GM12878 (cell line): ENCODE measurements at regions not wholly inside any gene's neighbourhood (a gene's known extent, or its start where the extent isn't known, plus 50 kb on each side); places are given as distances from the start of the nearest gene placed in this dataset.

Source experiments
- ATAC-seq: fragments of 200-7000 bp; cut with Tn5 transposase; 3 replicates; pipeline ENCODE4 v1.9.1; 2020; ENCODE audit warnings: mild to moderate bottlenecking, moderate library complexity
- BruUV-seq: library from RNA; stranded (reverse); fragments of 400-500 nt; replicated peaks from 2 replicates; lab custom pipeline; 2021; lab: Mats Ljungman, UMichigan
- CTCF ChIA-PET: fragments of 300-600 bp; sonication (Branson Sonifier 250); formaldehyde crosslinking; extraction: SDS; loops from one replicate; lab custom pipeline; 2021; ENCODE audit warnings: inconsistent platforms; lab: Yijun Ruan, JAX
- POLR2A ChIA-PET: fragments of 350-600 bp; formaldehyde crosslinking; extraction: SDS; loops from one replicate; lab custom pipeline; 2021; ENCODE audit warnings: inconsistent platforms; lab: Charles Lee
- RAD21 ChIA-PET: fragments of 300-600 bp; sonication (Branson Sonifier 250); formaldehyde crosslinking; loops from one replicate; lab custom pipeline; 2023; ENCODE audit warnings: antibody characterized with exemption; ENCODE audit not compliant: unreplicated experiment; lab: Charles Lee
- SMC1A ChIA-PET: fragments of 300-600 bp; sonication (Branson Sonifier 250); formaldehyde crosslinking; loops from one replicate; lab custom pipeline; 2023; ENCODE audit not compliant: unreplicated experiment, uncharacterized antibody; lab: Charles Lee
- DNase-seq: peaks from one replicate; pipeline ENCODE4 v3.0.0-alpha.2; 2011; ENCODE audit warnings: low read depth, low spot score
- FAIRE-seq: peaks from 3 replicates; lab custom pipeline; 2011; peaks lifted over from hg19 to GRCh38; lab: Jason Lieb, UNC
- H2AFZ ChIP-seq: 2 replicates; pipeline ENCODE4 v1.6.0; 2011; ENCODE audit warnings: low read depth, low read length, control low read depth; ENCODE audit not compliant: control insufficient read depth
- H3K27ac ChIP-seq: 2 replicates; pipeline ENCODE4 v1.5.1; 2011; ENCODE audit warnings: control low read depth; ENCODE audit not compliant: control insufficient read depth, insufficient read depth
- H3K27me3 ChIP-seq, 2 experiments: replicated peaks in 1 of 2; 2 replicates each; pipeline versions ENCODE4 v1.6.0 to v1.6.1; 2011; ENCODE audit warnings: low read length in 1 of 2; ENCODE audit not compliant: control insufficient read depth in 2 of 2, insufficient read depth in 2 of 2
- H3K36me3 ChIP-seq, 2 experiments: 2 replicates each; pipeline ENCODE4 v1.5.1; 2011; ENCODE audit warnings: low read length in 1 of 2; ENCODE audit not compliant: control insufficient read depth in 2 of 2, insufficient read depth in 2 of 2
- H3K4me1 ChIP-seq: 2 replicates; pipeline ENCODE4 v1.6.1; 2011; ENCODE audit warnings: mild to moderate bottlenecking, low read length, moderate library complexity, mixed read lengths; ENCODE audit not compliant: control insufficient read depth, insufficient read depth
- H3K4me2 ChIP-seq: 2 replicates; pipeline ENCODE4 v1.6.0; 2011; ENCODE audit warnings: control low read depth; ENCODE audit not compliant: control insufficient read depth, insufficient read depth
- H3K4me3 ChIP-seq: fragments of 200-600 bp; sonication (generic); 2 replicates; pipeline ENCODE4 v1.5.1; 2016
- H3K79me2 ChIP-seq: 2 replicates; pipeline ENCODE4 v1.6.0; 2011; ENCODE audit warnings: low read length; ENCODE audit not compliant: control insufficient read depth, insufficient read depth
- H3K9ac ChIP-seq: 2 replicates; pipeline ENCODE4 v1.8.0; 2011; ENCODE audit warnings: low read length, control low read depth, mixed read lengths; ENCODE audit not compliant: control insufficient read depth, insufficient read depth
- H3K9me3 ChIP-seq: replicated peaks from 3 replicates; pipeline ENCODE4 v1.5.1; 2011; ENCODE audit warnings: mild to moderate bottlenecking, low read length; ENCODE audit not compliant: control insufficient read depth, insufficient read depth
- H4K20me1 ChIP-seq: 2 replicates; pipeline ENCODE4 v1.6.0; 2011; ENCODE audit not compliant: control insufficient read depth, insufficient read depth
- CEBPB ChIP-seq, 2 experiments: fragments of 150-350 bp in 1 of 2; IDR thresholded peaks; 2 replicates each; pipeline ENCODE4 v1.6.1; 2012 to 2014; ENCODE audit warnings: low read depth in 2 of 2, low read length in 2 of 2, borderline replicate concordance in 1 of 2, inconsistent platforms in 1 of 2
- CREB1 ChIP-seq: IDR thresholded peaks from 2 replicates; pipeline ENCODE4 v1.6.1; 2012; ENCODE audit warnings: low read depth, mild to moderate bottlenecking, inconsistent platforms
- FOS ChIP-seq: IDR thresholded peaks from 3 replicates; pipeline ENCODE4 v1.6.1; 2011; ENCODE audit warnings: borderline replicate concordance; ENCODE audit not compliant: insufficient read length; ENCODE audit errors: extremely low read depth
- MYB ChIP-seq: fragments of 150-350 bp; IDR thresholded peaks from 2 replicates; pipeline ENCODE4 v1.6.1; 2014; ENCODE audit warnings: mild to moderate bottlenecking, low read depth, low read length, borderline replicate concordance
- NFYA ChIP-seq: IDR thresholded peaks from 2 replicates; pipeline ENCODE4 v1.6.1; 2011; ENCODE audit warnings: low read depth, mild to moderate bottlenecking, low read length, improper control_type of control experiment, borderline replicate concordance
- NR2C2 ChIP-seq: IDR thresholded peaks from 2 replicates; pipeline ENCODE4 v1.6.1; 2011; ENCODE audit warnings: borderline replicate concordance, low read depth; ENCODE audit not compliant: control insufficient read depth, insufficient read length
- RELA ChIP-seq: fragments of 450-650 bp; IDR thresholded peaks from 2 replicates; pipeline ENCODE4 v1.8.0; 2014; ENCODE audit warnings: borderline replicate concordance; ENCODE audit not compliant: partially characterized antibody
- SIX5 ChIP-seq: IDR thresholded peaks from 2 replicates; pipeline ENCODE4 v1.6.1; 2011; ENCODE audit warnings: mild to moderate bottlenecking, low read depth, low read length, moderate library complexity; ENCODE audit not compliant: severe bottlenecking
- SMC3 ChIP-seq: IDR thresholded peaks from 2 replicates; pipeline ENCODE4 v1.6.1; 2011; ENCODE audit warnings: low read length, improper control_type of control experiment, borderline replicate concordance
- SREBF2 ChIP-seq: IDR thresholded peaks from 2 replicates; pipeline ENCODE4 v1.6.1; 2012; ENCODE audit warnings: mild to moderate bottlenecking, low read length
- STAT1 ChIP-seq: fragments of 450-650 bp; conservative IDR thresholded peaks from 2 replicates; pipeline ENCODE4 v1.6.1; 2014; ENCODE audit warnings: antibody characterized with exemption, mild to moderate bottlenecking
- TAF1 ChIP-seq: IDR thresholded peaks from 2 replicates; pipeline ENCODE4 v1.6.1; 2011; ENCODE audit warnings: mild to moderate bottlenecking, low read depth, low read length, borderline replicate concordance
- ZBED1 ChIP-seq: IDR thresholded peaks from 2 replicates; pipeline ENCODE4 v1.6.1; 2016; ENCODE audit warnings: borderline replicate concordance
- WGBS: methylation state at CpG from one replicate; pipeline ENCODE4 v1.1.6; 2016; ENCODE audit warnings: low lambda C conversion rate; ENCODE audit not compliant: insufficient replicate concordance, insufficient coverage; ENCODE audit errors: missing lambda C conversion rate; 5-methylcytosine and 5-hydroxymethylcytosine counted together
- in situ Hi-C: fragments of 300-500 bp; cut with MboI; formaldehyde crosslinking; loops from 9 replicates; pipeline ENCODE4 v1.14.3; 2018; ENCODE audit warnings: mixed read lengths
- intact Hi-C: fragments of 100-400 bp; cut with micrococcal nuclease; formaldehyde crosslinking; loops from one replicate; pipeline ENCODE4 v1.14.2; 2022; ENCODE audit not compliant: unreplicated experiment
- TF ChIP-seq, protein P1 (sequence below): IDR thresholded peaks from 2 replicates; pipeline ENCODE4 v1.6.1; 2012; ENCODE audit warnings: low read depth, low read length, improper control_type of control experiment
- TF ChIP-seq, protein P2 (sequence below): fragments of 450-650 bp; conservative IDR thresholded peaks from 2 replicates; pipeline ENCODE4 v1.6.1; 2017; ENCODE audit warnings: mild to moderate bottlenecking, moderate library complexity
- TF ChIP-seq, protein P3 (sequence below): fragments of 450-650 bp; IDR thresholded peaks from 2 replicates; pipeline ENCODE4 v1.6.1; 2017; ENCODE audit warnings: borderline replicate concordance
- TF ChIP-seq, protein P4 (sequence below): fragments of 450-650 bp; IDR thresholded peaks from 2 replicates; pipeline ENCODE4 v1.6.1; 2016; ENCODE audit warnings: mild to moderate bottlenecking

DNA sequence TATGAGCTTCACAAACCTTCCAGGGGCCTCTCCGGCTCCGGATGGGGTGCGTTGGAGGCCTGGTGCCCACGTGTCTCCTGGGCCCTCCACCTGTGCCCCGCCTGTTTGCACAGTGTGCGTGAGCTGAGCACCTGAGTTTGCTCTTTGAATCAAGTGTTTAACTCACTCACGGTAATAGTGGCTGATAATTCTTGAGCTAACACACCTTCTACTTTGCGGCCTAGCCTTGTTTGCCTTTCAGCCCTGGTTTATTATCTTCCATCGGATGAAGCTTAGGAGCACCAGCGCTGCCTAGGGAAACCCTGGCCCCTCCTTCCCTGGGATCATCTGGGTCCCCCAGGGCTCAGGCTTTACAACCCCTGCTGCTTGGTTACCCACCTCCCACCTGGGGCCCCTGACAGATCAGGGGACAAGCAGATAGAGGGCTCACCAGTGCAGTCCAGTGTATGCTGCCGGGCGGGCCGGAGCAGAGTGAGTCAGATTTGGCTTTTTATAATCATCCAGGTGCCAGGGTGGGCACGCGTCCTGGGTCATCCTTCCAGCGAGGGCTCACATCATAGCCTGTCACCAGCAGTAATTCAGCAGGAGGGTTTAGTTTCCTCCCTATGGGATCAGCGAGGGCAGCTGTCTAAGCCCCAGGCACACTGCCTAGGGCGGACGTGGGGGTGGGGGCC is 62.8 kb upstream of the RFLNA start (continued):
- TF ChIP-seq, protein P1, sequence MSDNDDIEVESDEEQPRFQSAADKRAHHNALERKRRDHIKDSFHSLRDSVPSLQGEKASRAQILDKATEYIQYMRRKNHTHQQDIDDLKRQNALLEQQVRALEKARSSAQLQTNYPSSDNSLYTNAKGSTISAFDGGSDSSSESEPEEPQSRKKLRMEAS: no peak
- TF ChIP-seq SIX5: no peak
- no peak for TF ChIP-seq TAF1
- no peak for TF ChIP-seq SREBF2
- no peak for TF ChIP-seq STAT1
- TF ChIP-seq CREB1: no peak
- TF ChIP-seq, protein P2, sequence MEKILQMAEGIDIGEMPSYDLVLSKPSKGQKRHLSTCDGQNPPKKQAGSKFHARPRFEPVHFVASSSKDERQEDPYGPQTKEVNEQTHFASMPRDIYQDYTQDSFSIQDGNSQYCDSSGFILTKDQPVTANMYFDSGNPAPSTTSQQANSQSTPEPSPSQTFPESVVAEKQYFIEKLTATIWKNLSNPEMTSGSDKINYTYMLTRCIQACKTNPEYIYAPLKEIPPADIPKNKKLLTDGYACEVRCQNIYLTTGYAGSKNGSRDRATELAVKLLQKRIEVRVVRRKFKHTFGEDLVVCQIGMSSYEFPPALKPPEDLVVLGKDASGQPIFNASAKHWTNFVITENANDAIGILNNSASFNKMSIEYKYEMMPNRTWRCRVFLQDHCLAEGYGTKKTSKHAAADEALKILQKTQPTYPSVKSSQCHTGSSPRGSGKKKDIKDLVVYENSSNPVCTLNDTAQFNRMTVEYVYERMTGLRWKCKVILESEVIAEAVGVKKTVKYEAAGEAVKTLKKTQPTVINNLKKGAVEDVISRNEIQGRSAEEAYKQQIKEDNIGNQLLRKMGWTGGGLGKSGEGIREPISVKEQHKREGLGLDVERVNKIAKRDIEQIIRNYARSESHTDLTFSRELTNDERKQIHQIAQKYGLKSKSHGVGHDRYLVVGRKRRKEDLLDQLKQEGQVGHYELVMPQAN: no peak
- no peak for TF ChIP-seq CEBPB (IDR thresholded peaks at IDR 0.05; ENCODE audit: borderline replicate concordance in 1 of 2, low read depth in 2 of 2, low read length in 2 of 2)
- no peak for TF ChIP-seq FOS
- TF ChIP-seq, all 136 proteins: peak for 0

DNA sequence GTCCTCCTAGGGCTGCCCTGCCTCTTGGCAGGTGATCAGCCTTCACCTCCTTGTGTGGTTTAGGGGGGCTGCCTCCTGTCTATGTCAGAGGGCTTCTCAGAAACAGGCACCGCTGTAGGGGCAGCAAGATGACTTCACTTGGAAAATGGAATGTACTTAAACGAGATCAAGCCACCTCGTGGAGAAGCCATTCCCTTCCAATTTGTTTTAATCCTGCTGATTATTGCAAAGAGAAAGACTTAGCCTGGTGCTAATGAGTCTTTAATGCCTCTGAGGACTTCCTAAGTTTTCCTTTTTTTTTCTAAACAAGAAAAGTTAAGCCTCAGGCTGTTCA is 62.3 kb upstream of the RFLNA start:
- H3K4me3 ChIP-seq: no peak overlapping the region
- RAD21 ChIA-PET: no interaction called here
- H4K20me1 ChIP-seq: no peaks in the 10 kb centered on the region
- H2AFZ ChIP-seq: no peak overlapping the region
- no peaks in the 10 kb centered on the region for H3K36me3 ChIP-seq
- DNase-seq (no peak), ATAC-seq (no peak), FAIRE-seq (no peak)
- H3K27me3 ChIP-seq: no peaks in the 10 kb centered on the region
- no peak overlapping the region for H3K27ac ChIP-seq
- H3K79me2 ChIP-seq: no peaks in the 10 kb centered on the region
- WGBS: 23% methylated on average over 3 of the region's 3 CpGs
- intact Hi-C loops: no loop called here
- no peaks in the 10 kb centered on the region for H3K4me1 ChIP-seq
- H3K4me2 ChIP-seq: no peak overlapping the region
- no peak overlapping the region for H3K9ac ChIP-seq
- SMC1A ChIA-PET: no interaction called here
- POLR2A ChIA-PET: no interaction called here
- TF ChIP-seq NR2C2: no peak
- no peak for TF ChIP-seq MYB
- no peak for TF ChIP-seq RELA
- TF ChIP-seq, protein P3, sequence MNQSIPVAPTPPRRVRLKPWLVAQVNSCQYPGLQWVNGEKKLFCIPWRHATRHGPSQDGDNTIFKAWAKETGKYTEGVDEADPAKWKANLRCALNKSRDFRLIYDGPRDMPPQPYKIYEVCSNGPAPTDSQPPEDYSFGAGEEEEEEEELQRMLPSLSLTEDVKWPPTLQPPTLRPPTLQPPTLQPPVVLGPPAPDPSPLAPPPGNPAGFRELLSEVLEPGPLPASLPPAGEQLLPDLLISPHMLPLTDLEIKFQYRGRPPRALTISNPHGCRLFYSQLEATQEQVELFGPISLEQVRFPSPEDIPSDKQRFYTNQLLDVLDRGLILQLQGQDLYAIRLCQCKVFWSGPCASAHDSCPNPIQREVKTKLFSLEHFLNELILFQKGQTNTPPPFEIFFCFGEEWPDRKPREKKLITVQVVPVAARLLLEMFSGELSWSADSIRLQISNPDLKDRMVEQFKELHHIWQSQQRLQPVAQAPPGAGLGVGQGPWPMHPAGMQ: no peak
- TF ChIP-seq, protein P4, sequence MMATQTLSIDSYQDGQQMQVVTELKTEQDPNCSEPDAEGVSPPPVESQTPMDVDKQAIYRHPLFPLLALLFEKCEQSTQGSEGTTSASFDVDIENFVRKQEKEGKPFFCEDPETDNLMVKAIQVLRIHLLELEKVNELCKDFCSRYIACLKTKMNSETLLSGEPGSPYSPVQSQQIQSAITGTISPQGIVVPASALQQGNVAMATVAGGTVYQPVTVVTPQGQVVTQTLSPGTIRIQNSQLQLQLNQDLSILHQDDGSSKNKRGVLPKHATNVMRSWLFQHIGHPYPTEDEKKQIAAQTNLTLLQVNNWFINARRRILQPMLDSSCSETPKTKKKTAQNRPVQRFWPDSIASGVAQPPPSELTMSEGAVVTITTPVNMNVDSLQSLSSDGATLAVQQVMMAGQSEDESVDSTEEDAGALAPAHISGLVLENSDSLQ: no peak
- no peak for TF ChIP-seq NFYA
- TF ChIP-seq SMC3: no peak
- no peak for TF ChIP-seq ZBED1
- CTCF ChIA-PET: no interaction called here
- in situ Hi-C loops: no loop called here
- H3K9me3 ChIP-seq: no peaks in the 10 kb centered on the region; the same call in 2 of the 3 replicates
- BruUV-seq: no TSS peak
